NK-92 treated with Interleukin-12 subunit alpha and Interleukin-12 subunit beta, amount 100 ng/mL, for 24 hours (cell line): ENCODE measurements at regions not wholly inside any gene's neighbourhood (a gene's known extent, or its start where the extent isn't known, plus 50 kb on each side); places are given as distances from the start of the nearest gene placed in this dataset.
A peak's percentile ranks its signal among the peaks of the same experiment; 100 is the strongest.
"Not testable (repeated sequence)": the region's sequence is repeated elsewhere in the genome, so short reads cannot be mapped to it uniquely, and the experiment has no call there.

Experiments used
- DNase-seq: peaks from one replicate; lab custom pipeline; 2025; lab: John Stamatoyannopoulos, UW

DNA sequence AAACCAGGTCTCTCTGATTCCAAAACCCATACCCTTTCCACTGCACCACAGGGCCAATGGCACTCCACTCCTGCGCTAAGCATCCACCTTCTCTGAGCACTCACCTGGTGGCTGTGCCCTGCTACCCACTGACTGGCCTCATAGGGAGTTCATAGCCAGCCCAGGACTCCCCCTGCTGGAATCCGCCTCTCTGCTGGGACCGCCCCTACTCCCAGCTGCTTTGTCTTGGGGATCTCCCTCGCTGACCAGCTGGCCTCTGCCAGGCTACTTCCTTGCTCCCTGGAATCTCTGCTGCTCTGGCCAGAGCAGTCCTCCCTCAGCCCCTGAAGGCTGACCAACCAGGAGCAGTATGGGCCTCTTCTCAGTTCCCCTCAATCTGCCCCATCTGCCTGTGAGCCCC is 129.7 kb downstream of the FAXC start:
- no peak for DNase-seq

DNA sequence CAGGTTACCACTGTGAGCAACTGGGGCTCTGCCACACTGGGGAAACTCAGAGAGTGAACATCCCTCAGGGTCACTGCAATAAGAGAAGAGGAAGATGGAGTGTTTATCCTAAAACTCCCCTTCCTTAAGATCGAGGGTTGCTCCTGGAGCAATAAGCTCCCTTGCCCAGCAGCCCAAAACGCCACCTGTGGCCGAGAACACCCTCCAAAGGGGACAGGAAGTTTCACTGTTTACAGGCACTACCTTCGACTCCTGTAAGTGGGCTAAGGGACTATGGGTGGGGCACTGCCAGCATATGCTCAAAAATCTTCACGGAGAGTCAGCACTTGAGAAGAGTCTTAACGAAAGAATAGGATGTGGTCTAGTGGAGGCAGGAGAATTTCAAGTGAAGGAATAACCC is 132.5 kb downstream of the FAXC start:
- DNase-seq = no peak

DNA sequence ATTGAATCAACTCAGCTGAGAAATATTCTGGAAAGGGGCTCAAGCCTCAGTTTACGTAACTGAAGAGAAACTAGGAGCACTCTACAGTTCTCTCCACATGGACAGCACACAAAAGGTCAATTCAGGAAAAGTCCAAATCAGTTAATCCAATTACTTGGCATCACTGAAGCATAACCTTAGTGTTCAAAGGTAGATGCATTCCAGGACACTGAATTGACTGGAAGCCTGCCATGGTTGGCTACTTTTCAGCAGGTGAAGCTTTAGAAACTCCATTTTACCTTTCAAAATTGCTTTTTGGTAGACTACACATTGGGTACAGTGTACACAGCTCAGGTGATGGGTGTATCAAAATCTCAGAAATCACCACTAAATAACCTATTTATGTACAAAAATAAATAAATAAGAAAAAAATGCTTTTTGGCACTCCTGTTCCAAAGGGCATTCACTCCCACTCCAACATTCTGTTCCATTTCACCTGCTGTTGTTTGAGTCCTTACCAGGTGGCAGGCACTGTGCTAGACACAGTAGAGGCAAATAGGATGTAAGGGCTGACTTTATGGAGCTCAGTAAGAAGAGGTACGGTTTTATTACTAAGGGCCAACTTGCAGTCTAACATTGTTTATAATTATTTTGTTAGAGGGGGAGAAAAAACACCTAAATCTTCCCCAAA is 153.4 kb downstream of the FAXC start:
- DNase-seq = no peak

DNA sequence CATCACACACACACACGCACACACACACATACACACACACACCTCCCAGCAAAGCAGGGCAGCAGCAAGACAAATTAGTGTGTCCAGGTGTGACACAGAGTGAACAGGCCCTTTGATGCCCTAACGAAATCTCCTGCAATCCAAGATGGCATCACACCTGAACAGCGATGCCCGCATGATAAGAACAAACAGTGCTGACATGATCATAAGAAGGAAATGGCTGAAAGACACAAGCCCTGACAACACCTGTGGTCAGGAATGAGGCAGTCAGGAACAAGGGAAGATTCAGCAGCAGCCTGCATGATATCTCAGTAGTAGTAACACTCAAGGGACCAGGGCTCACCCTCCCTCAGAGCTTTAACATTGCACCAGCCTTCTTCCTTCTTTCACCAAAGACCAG is 156.9 kb downstream of the FAXC start:
- DNase-seq = no peak

DNA sequence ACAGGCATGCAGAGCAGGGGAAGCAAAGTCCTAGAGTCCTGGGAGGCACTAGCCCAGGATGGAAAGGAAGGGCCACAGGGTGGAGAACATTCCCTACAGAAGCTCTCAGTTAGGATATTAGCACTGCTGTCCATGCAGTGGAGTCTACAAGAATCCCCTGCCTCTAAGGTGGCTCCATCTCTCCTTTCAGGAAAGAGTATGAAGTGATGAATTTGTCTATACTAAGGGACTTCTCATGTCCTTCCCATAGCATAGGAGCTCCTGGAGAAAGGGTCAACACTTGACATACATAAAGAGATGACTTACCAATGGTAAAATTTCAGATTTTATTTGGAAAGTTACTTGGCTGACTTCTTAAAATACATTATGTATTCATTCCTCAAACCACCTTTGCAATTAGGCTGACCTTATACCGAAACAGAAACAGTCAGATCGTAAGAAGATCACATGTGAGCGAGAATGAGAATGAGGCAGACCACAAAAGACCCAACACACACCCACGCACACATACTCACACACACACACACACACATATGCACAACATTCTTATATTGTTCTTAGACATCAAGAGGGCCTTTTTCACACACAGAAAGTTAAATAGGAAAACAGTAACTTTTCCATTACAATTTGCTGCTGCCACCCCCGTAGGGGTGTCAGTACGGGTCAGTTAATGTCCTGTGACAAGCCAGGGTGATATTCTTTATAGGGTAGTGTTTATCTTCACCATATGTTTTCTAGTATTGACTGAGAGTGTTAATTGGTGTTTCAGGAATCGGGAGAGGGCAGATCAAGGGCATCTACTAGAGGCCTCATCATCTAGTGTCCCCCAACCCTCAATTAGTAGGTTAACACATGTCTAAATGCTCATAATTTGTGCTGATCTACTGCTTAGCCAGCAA is 159.4 kb downstream of the FAXC start:
- no peak for DNase-seq

DNA sequence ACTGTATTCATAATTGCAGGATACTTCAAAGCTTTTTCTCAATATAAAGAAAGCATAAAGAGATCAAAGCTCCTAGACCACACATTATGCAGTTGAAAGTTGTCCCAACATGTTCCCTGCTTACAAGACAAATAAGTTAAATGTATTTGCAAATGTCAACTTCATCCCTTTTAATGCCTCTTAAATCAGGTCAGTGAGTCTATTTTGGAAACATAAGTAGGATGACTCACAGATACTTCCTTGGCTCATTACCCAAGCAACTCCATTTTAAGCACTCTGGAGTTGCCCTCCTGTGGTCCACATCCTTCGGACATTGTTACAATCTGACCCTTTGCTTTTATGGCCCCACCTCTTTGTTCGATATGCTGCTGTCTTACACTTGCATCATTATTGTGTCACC is 162.0 kb downstream of the FAXC start:
- no peak for DNase-seq

DNA sequence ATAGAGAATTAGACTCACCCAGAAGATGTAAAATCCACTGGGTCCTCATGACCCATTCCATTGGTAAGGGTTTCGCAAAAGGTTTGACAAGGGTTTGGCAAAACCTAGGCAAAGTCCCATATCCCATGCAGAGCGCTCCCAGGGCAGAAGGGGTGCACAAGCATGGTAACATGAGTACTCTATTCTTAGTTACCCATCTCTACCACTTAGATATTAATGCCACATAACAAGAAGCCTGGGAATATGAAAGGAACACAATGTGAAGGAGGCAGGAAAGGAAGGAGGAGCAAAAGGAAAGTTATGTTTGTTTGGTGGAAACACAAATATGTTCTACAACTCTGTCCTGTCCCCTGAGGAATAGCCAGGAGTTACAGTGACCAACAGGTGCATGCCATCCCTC is 163.1 kb downstream of the FAXC start:
- DNase-seq = no peak

DNA sequence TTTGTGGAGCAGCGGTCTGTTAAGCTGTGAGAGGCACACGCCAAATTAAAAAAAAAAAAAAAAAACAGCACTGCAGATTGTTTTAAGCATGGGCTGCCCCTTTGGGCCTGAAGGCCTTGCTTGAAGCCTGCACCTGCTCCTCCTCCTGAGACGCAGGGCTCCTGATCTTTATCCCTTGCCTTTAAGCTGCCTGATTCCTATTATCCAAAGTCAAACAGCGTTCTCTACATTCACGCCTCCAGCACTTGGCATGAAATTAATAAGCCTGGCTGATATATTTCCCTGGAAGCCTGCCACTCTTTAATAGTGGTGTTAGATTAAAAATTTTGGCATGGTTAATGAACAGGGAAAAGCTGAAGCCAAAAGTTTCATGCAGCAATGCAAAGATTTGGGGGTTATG is 163.9 kb downstream of the FAXC start:
- DNase-seq = no peak

DNA sequence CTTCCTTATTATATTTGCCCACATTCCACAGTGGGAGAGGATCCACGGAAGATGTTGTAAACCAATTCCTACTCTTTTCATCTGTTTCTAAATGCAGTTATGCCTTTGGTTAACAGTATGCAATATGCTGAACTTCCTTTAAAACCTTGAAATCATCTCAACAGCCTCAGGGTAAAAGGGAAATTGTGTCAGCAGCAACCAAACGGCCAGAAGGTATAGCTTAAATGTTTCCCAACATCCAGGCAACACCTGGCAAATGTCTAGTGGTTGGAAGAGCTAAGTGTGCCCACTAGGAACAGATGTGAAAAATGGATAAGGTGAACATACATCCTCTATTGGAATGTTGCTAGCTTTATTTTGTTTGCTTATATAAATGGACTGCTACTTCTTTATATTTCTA is 164.8 kb downstream of the FAXC start:
- no peak for DNase-seq

DNA sequence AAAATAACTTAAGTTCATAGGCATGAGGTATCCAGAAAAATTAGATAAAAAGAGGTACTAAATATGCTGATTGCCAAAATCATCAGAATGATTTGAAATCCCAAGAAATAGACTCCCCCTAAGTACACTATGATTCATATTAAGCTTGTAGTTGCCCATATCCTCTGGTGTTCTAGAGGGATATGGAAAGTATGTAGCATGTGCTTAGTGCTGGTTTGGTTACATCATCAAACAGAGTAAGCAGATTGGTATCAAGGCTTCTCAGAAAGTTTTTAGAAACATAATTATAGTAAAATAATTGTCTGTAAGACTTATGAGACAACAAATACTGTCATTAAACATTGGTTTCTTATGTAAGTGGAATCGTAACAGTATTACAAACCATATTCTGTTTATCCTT is 166.4 kb downstream of the FAXC start:
- DNase-seq = no peak

DNA sequence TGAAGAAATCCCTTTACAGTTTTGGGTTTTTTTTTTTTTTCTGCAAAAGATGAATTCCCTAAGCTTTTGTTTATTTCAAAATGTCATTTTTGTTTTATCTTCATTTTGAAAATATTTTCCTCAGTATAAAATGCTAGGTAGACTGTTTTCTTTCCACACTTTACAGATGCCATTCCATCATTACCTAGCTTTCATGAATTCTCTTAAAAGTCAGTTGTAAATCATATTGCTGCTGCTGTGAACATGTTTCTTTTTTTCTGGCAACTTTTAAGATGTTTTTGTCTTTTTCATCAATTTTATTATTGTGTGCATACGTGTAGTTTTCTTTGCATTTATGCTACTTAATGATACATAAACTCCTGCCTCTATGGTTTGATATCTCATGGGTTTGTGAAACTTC is 168.3 kb downstream of the FAXC start:
- no peak for DNase-seq

DNA sequence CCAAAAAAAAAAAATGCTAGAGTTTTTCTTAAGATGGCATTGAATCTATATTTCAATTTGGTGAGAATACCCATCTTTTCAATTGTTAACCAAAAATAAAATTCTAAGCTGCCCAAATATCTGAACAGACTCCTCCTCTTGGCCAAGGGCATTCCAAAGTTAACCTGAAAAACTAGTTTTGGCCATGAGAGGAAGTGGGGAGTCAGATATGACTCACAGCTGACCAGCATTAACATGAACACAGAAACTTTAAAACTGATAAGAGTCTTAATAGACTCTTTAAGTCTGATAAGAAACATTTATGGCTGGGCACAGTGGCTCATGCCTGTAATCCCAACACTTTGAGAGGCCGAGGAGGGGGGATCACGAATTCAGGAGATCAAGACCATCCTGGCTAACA is 171.3 kb downstream of the FAXC start:
- no peak for DNase-seq

DNA sequence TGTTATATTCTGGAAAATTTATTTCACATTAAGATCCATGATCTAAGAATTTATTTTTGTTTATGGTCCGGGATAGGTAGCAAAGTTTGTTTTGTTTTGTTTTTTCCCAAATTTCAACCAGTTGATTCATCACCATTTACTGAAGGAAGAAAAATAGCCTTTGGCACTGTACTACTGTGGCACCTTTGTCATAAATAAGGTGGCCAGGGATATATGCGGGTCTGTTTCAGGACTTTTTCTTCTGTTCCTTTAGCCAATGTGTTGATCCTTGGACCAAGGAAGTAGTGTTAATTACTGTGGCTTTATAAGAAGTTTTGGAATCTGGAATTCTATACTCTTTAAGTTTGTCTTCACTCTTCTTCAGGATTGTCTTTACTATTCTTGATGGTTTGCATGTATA is 171.7 kb downstream of the FAXC start:
- no peak for DNase-seq

DNA sequence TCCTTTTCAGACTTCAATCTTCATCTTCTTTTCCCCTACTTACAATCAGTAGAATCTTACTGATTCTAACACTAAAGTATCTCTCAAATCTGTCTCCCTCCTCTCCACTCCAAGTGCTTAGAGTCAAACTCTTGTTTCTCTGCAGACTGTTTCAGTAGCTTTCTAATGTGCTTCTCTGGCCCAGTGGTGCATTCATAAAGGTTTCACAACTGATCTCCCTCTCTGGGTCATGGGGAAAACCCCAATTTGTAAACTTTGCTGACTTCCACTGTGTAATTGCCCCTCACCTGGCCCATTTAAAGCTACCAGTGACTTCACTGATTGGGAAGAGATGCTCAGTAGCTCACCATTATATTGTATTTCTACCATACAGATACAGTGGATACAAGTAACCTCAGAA is 183.6 kb downstream of the FAXC start:
- no peak for DNase-seq

DNA sequence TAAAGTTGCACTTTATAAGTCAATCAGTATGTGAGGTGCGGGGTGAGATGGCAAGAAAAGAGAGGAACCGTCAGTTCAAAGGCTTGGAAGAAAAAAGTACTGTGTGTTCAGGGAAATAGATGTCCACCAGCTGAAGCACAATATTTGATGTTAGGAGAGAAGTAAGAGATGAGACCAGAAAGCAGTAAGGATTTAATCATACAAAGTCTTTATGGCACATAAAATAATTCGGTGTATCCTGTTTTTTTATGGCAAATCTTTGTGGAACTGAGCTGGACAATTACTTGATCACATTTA is 197.2 kb downstream of the FAXC start:
- no peak for DNase-seq

DNA sequence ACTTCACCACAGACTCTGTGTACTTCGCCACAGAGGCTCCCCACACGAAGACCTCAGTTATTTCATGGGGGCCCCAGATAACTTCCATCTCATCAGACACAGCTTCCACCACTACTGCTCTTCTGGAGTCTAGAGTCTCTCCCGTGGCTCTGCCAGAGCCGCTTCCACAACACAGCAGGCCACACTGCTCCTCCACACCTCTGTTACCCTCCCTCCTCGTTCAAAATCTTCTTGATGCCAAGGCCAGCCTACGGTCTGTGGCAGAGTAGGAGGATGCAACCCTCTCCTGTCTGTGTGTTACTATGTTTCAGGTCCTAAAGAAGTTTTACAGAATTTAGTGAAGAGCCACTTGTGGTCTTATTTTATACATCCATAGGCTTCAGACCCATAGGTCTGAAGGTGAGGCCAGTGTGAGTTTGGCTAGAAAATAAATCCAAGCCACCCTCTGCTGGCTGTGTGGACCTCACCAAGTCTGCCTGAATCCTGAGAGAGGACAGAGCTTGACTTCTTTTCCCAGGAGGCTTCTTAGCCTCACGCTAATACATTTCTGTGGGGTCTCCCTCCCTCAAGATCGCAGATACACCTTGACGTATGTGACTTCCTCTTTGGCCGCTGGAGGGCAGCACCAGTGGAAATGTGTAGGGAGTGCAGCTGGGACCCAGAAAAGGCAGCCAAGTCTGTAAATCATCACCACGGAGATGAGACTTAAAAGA is 197.7 kb downstream of the FAXC start:
- peak; percentile 2 for DNase-seq

DNA sequence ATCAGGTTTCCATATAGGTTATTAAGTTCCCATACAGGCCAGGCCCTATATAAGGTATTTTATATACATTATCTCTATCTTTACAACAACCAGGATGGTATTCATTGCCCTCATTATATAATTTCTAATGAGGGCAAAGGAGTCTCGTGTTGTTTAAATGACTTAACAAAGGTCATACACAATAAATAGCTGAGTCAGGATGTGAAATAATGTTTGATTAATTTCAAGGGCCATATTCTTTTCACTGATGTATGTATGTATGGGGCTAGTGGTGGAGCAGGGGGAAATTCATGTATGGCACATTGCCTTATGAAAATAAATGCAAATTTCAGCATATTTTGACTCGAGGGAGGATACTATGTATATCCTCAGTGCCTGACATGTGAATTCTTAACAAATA is 200.7 kb downstream of the FAXC start:
- DNase-seq = no peak

DNA sequence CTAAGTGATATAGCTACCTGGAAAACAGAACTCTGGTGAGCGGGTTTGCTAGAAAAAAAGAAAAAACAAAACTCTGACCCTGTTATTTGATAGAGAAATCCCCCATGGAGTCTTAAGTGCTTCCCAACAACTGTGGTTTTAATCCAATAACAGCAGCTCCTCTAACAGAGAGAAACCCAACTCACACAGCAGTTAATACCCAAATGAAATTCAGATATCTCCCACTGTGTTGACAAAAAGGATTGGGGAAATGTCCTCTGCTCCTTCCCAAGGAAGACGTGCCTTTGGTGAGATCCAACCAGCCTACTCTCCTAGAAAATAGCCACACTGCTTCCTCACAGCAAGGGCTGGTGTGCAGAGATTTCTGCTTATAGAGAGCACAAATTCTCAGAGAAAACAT is 200.4 kb upstream of the FBXL4 start:
- DNase-seq = no peak

DNA sequence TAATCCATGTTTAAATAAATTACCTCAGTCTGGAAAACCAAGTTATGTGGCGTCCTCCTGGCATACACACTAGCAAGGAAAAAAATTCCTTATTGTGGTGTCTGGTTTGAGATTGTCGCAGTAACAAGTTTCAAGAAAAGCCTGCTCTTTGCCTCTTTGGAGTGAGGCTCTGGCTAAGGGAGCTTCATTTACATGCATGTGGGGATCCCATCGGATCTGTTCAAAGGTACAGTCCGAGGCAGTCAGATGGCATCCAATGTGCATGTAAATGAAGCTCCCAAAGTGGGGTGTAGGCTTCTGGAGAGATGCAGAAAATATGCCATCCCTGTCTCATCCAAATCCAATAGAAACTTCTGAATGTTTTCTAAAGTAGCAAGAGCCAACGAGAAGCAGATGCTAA is 199.5 kb upstream of the FBXL4 start:
- no peak for DNase-seq

DNA sequence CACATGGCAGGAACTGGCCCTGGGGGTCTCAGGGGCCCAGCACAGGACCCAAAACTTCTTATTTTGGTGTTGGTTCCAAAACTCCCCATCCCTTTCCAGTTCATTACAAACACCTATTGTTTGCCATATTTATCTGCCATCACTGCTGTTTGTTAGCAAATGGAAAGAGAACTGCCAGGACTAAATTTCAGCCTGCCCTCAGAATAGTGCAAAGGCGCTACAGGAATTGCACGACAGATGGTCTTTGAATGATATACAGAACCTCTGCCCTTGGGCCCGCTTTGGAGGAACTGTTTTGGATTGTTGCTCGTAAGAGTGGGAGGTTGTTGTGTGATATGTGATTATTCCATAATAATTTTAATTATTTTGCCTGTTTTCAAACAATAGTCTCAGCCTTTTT is 199.0 kb upstream of the FBXL4 start:
- DNase-seq = no peak

DNA sequence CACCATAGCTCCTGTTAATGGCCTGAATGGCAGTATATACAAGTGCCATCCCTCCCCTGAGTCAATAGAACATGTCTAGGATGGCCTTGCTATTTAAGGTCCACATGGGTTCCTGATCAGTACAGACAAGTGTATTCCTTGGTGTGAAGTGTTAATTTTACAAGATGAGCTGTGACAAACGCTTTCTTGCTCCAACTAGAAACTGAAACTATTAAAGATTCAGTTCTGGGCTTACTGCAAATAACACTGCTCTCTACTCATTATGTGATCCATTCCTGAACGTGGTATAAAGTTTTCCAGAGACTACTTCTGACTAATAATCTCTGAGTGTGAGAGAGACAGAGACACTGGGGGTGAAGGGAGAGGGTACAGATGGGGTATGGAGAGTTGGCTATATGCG is 198.0 kb upstream of the FBXL4 start:
- DNase-seq = no peak

DNA sequence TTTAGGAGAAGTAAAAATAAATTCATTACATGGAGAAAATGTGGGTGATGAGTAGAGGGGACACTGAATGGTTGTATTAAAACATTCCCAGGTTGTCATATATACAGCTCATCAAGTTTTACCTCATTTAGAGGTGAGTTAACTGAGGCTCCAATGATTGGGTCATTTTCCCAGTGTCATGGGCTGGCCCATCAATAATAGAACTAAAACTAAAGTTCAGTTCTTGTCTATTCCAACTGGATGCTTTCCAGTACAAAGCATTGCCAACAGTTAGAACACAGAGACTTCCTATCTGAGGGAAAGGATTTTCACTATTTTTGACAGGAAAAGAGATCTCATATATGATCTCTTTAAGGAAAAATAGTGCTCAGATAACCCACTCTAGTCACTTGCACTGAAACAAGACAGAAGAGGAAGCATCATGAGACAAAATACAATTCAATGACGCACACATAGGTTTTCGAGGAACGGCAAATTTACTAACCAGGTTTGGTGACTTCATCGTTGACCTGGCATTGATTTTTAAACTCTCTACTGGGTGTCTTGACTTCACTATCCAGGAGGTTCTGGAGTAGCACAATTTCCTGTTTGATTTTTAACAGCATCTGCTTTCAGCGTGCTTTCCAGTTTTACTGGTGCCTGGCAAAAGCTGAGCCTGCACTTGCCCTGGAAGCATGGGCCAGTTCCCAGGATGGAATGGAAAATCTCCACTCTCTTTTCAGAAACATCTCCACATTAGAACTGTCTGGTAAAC is 195.5 kb upstream of the FBXL4 start:
- DNase-seq = no peak

DNA sequence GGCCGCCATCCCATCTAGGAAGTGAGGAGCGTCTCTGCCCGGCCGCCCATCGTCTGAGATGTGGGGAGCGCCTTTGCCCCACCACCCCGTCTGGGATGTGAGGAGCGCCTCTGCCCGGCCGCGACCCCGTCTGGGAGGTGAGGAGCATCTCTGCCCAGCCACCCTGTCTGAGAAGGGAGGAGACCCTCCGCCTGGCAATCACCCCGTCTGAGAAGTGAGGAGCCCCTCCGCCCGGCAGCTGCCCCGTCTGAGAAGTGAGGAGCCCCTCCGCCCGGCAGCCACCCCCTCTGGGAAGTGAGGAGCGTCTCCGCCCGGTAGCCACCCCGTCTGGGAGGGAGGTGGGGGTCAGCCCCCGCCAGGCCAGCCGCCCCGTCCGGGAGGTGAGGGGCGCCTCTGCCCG is 194.2 kb upstream of the FBXL4 start:
- not testable (repeated sequence) for DNase-seq
